AG04449 (cell line): ENCODE measurements at regions not wholly inside any gene's neighbourhood (a gene's known extent, or its start where the extent isn't known, plus 50 kb on each side); places are given as distances from the start of the nearest gene placed in this dataset.

Experiments
- CTCF ChIA-PET: fragments of 350-600 bp; formaldehyde crosslinking; extraction: SDS; loops from one replicate; lab custom pipeline; 2021; ENCODE audit warnings: antibody characterized with exemption; lab: Yijun Ruan, JAX
- POLR2A ChIA-PET: fragments of 400-600, 350-600 bp; formaldehyde crosslinking; extraction: SDS; loops from one replicate; lab custom pipeline; 2020; ENCODE audit warnings: antibody characterized with exemption, inconsistent platforms; lab: Yijun Ruan, JAX
- DNase-seq: peaks from one replicate; pipeline ENCODE4 v3.0.0-alpha.2; 2010; ENCODE audit warnings: low read depth, low spot score
- H3K4me3 ChIP-seq: 2 replicates; pipeline ENCODE4 v1.5.1; 2011; ENCODE audit warnings: low read depth, mild to moderate bottlenecking, control low read depth, low read length
- CTCF ChIP-seq: IDR thresholded peaks from one replicate; pipeline ENCODE4 v1.5.1; 2011; ENCODE audit warnings: mild to moderate bottlenecking, moderate library complexity, low read length, control low read depth, inconsistent platforms; ENCODE audit not compliant: insufficient read depth; ENCODE audit errors: missing control alignments

- ChIA-PET POLR2A (interaction anchor here (0.6 kb wide), 1 partner anchor 10 kb away, joined by 3 read pairs; no protein-coding TSS in a partner anchor), CTCF (interaction anchor here (1.1 kb wide), 1 partner anchor 242 kb away, joined by 3 read pairs; no protein-coding TSS in a partner anchor)
- no peak for TF ChIP-seq CTCF
- no peak for DNase-seq
- no peak overlapping the region for H3K4me3 ChIP-seq
These were observed 150.8 kb upstream of the PPP1R26 start for GRCh38 chr9:135328485-135329417.

- ChIA-PET POLR2A (no interaction called here), CTCF (no interaction called here)
- no peak for DNase-seq
- TF ChIP-seq CTCF: no peak
- no peak overlapping the region for H3K4me3 ChIP-seq
These were observed 149.8 kb upstream of the PPP1R26 start for GRCh38 chr9:135329571-135330306.

DNA sequence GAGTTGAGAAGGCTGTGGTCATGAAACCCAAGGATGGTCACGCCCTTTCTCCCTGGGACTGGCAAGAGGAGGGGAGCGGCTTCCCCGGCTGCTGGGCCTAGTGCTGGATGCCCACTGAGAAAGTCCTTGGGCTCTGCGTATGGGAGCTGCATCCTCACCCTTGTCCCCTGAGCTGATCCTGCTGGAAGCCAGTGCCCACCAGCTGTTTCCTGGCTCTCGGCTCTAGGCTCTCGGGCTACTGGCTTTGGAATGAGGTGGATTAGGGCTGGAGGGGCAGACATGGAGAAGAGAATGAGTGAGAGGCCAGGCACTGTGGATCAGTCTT is 149.3 kb upstream of the PPP1R26 start:
- no peak for TF ChIP-seq CTCF
- H3K4me3 ChIP-seq: no peak overlapping the region
- CTCF ChIA-PET: no interaction called here
- POLR2A ChIA-PET: no interaction called here
- no peak for DNase-seq

DNA sequence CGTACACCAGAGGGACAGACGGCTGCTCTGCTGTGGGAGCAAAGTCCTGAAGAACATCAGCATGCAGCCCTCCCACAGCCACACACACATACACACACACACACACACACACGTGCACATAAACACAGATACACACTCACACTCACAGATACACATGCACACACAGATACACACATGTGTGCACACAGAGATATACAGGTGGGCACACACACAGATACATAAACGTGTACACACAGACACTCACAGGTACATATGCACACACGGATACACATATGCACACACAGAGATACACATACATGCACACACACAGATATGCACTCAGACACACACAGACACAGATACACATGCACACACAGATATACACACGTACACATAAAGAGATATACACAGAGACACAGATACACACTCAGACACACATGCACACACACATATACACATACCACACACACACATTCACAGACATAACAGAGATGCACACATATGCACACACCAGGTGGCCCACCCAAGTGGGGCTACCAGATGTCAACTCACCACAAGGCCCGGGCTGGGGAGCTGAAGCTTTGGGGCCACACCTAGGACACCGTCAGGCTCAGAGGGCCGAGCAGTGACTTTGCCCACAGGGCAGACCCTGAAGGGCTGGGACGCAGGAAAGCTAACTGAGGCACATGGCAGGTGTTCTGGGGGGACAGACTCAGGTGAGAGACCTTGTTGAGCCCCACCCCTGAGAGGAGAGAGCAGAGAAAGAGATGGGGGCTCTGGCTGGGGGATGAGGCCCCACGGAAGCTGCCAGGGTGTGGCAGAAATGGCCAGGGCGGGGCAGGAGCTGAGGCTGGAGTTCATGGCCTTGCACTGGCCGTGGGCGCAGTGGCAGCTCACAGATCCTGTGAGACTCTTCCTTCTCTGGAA is 148.6 kb upstream of the PPP1R26 start:
- no peak for TF ChIP-seq CTCF
- ChIA-PET CTCF (no interaction called here), POLR2A (no interaction called here)
- DNase-seq: no peak
- H3K4me3 ChIP-seq: no peak overlapping the region

DNA sequence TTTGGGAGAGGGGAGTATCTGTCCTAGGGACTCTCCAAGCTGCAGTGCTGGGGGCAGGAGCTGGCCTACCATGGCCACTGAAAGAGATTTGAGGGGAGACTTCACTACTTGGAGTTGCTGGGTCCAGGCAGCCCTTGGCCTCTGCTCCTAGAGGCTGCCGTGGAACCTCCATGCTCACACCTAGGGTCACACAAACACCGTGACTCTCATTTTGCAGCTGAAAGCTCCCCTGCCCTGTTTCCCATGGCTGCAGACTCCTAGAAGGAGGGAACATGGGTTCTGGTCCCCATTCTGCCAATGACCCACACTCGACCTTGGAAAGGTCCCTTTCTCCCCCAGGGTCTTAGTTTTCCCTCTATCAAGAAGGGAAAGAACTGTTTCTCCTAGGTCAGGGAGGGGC is 147.1 kb upstream of the PPP1R26 start:
- no peak for DNase-seq
- no peak for TF ChIP-seq CTCF
- H3K4me3 ChIP-seq: no peak overlapping the region
- POLR2A ChIA-PET: no interaction called here
- CTCF ChIA-PET: no interaction called here
